ENCODE measurements at regions not wholly inside any gene's neighbourhood (a gene's known extent, or its start where the extent isn't known, plus 50 kb on each side); places are given as distances from the start of the nearest gene placed in this dataset.

- TF ChIP-seq POLR2A (IDR thresholded peaks at IDR 0.05; ENCODE audit: low read depth, low read length) (no peak), TAF1 (IDR thresholded peaks at IDR 0.05; ENCODE audit: borderline replicate concordance, low read depth, low read length) (no peak), POLR2AphosphoS5 (IDR thresholded peaks at IDR 0.05; ENCODE audit: low read depth, low read length) (no peak)
Observed at GRCh38 chr1:57922130-57922529, 498.3 kb upstream of the DAB1 start.
